ENCODE measurements at regions not wholly inside any gene's neighbourhood (a gene's known extent, or its start where the extent isn't known, plus 50 kb on each side); places are given as distances from the start of the nearest gene placed in this dataset.
A peak's percentile ranks its signal among the peaks of the same experiment; 100 is the strongest.

DNA sequence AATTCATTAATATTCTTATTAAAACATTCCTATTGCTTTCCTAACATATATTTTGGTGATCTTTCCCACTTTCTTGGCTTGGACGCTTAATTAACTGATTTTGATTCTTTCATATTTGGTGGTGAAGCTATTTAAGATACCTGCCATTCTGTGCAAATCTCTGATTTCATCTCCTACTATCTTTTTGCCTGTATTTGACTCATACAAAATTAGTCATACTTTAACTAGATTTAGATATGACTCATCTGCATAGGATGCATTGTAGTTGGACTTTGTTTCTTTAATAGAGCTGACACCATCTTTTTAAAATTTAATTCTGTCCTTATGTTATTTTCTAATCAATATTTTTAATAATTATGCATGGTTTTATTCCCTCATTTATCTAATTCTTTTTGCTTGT is 93.8 kb upstream of the PLPPR4 start:
- Histone ChIP-seq H3K4me1 (ENCODE audit: control insufficient read depth, low read depth, low read length) (no peaks in the 10 kb centered on the region), H3K27ac (ENCODE audit: low read length) (no peak overlapping the region), H3K36me3 (ENCODE audit: control insufficient read depth, low read depth, low read length) (no peaks in the 10 kb centered on the region)

DNA sequence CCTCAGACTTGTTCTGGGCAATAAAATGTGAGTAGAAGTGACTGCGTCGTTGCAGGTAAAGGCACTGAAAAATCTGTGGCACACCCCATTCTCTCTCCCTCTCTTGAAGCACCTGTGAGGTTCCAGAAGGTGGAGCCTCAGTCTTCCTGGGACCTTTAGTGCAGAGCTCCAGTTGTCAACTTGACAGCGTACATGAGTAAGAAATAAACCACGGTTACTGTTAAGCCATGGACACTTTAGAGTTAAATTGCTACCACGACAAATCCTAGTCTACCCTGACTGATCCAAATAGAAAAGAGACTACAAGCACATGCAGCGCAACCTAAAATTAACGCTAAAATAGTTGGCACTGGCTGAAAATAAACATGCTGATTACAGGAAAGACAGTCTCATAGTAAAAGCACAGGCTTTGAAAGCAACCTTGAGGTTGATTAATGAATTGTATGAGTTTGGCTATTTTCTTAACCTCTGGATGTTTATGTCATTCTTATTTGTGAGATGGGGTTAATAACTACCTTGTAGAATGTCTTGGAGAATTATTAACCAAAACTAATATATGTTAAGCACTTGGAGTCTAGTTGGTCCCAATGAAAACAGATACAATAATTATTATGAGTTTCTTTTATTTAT is 93.0 kb upstream of the PLPPR4 start:
- no peaks in the 10 kb centered on the region for H3K4me1 ChIP-seq (ENCODE audit: control insufficient read depth, low read depth, low read length)
- no peaks in the 10 kb centered on the region for H3K27me3 ChIP-seq (ENCODE audit: control insufficient read depth, insufficient read depth, low read length)
- H3K4me3 ChIP-seq (ENCODE audit: low read length) = no peak overlapping the region
- no peaks in the 10 kb centered on the region for H3K36me3 ChIP-seq (ENCODE audit: control insufficient read depth, low read depth, low read length)
- H3K27ac ChIP-seq (ENCODE audit: low read length) = no peak overlapping the region
- H3K9me3 ChIP-seq (ENCODE audit: control insufficient read depth, low read depth, low read length) = no peaks in the 10 kb centered on the region
- H3K9ac ChIP-seq (ENCODE audit: low read length) = no peak overlapping the region

More for the DNA sequence above, 93.8 kb upstream of the PLPPR4 start:
- H3K27me3 ChIP-seq (ENCODE audit: control insufficient read depth, insufficient read depth, low read length) = no peaks in the 10 kb centered on the region
- no peak overlapping the region for H3K4me3 ChIP-seq (ENCODE audit: low read length)
- no peaks in the 10 kb centered on the region for H3K9me3 ChIP-seq (ENCODE audit: control insufficient read depth, low read depth, low read length)
- H3K9ac ChIP-seq (ENCODE audit: low read length) = no peak overlapping the region

DNA sequence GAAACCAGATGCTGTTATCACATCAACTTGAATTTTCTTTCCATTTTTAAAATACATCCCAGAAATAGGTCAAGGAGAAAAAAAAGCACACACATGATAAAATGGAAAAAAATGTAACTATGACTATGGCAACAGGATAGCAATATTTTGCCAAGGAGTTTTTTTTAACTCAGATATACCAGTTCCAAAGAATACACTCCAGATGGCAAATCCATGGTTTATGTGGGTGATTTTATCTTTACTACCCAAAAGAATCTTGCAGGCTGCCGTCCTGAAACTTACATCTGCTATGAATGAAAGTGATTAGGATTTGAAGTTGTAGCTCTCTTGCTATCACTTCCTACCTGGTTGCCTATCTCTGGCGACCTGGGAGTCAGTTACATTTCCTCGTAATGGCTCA is 91.0 kb upstream of the PLPPR4 start:
- Histone ChIP-seq H3K4me1 (ENCODE audit: control insufficient read depth, low read depth, low read length) (no peaks in the 10 kb centered on the region), H3K9ac (ENCODE audit: low read length) (no peak overlapping the region), H3K4me3 (ENCODE audit: low read length) (no peak overlapping the region), H3K9me3 (ENCODE audit: control insufficient read depth, low read depth, low read length) (no peaks in the 10 kb centered on the region), H3K36me3 (ENCODE audit: control insufficient read depth, low read depth, low read length) (no peaks in the 10 kb centered on the region), H3K27ac (ENCODE audit: low read length) (no peak overlapping the region), H3K27me3 (ENCODE audit: control insufficient read depth, insufficient read depth, low read length) (no peaks in the 10 kb centered on the region)

DNA sequence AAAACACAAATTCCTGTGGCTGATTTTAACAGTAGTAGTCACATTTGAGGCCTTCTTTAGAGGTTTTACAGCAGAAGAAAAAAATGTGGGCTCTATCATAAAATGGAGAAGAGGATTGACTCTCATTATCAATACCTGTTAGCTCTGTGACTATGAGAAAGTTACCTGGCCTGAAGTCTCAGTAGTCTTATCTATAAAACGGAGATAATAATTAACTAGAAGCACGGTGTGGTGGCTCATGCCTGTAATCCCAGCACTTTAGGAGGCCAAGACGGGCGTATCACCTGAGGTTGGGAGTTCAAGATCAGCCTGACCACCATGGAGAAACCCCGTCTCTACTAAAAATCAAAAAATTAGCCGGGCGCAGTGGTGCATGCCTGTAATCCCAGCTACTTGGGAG is 90.4 kb upstream of the PLPPR4 start:
- Histone ChIP-seq H3K4me3 (ENCODE audit: low read length) (no peak overlapping the region), H3K27ac (ENCODE audit: low read length) (no peak overlapping the region), H3K9ac (ENCODE audit: low read length) (no peak overlapping the region), H3K36me3 (ENCODE audit: control insufficient read depth, low read depth, low read length) (no peaks in the 10 kb centered on the region), H3K9me3 (ENCODE audit: control insufficient read depth, low read depth, low read length) (no peaks in the 10 kb centered on the region), H3K27me3 (ENCODE audit: control insufficient read depth, insufficient read depth, low read length) (no peaks in the 10 kb centered on the region), H3K4me1 (ENCODE audit: control insufficient read depth, low read depth, low read length) (no peaks in the 10 kb centered on the region)

DNA sequence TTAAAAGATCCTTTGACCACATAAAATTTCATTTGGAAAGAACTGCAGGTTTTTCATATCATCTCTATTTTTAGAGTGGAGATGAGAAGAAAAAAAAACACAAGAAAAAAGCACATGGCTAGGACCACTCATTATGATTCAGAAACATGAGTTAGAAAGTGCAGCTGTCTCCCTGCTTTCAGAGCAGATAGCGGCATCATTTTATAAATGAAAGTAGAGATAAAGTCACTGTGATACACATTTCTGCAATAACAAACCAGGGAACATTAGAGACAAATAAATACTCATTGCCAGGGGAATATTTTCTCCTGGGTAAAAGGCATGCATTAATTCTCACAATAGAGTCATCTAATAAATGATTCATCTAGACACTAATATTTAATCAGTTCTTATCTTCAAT is 87.5 kb upstream of the PLPPR4 start:
- no peak overlapping the region for H3K27ac ChIP-seq (ENCODE audit: low read length)
- peaks cover 3% of the 10 kb centered on the region for H3K4me1 ChIP-seq (ENCODE audit: control insufficient read depth, low read depth, low read length)
- no peak overlapping the region for H3K9ac ChIP-seq (ENCODE audit: low read length)
- no peak overlapping the region for H3K4me3 ChIP-seq (ENCODE audit: low read length)
- H3K9me3 ChIP-seq (ENCODE audit: control insufficient read depth, low read depth, low read length) = no peaks in the 10 kb centered on the region
- H3K36me3 ChIP-seq (ENCODE audit: control insufficient read depth, low read depth, low read length) = no peaks in the 10 kb centered on the region
- no peaks in the 10 kb centered on the region for H3K27me3 ChIP-seq (ENCODE audit: control insufficient read depth, insufficient read depth, low read length)

DNA sequence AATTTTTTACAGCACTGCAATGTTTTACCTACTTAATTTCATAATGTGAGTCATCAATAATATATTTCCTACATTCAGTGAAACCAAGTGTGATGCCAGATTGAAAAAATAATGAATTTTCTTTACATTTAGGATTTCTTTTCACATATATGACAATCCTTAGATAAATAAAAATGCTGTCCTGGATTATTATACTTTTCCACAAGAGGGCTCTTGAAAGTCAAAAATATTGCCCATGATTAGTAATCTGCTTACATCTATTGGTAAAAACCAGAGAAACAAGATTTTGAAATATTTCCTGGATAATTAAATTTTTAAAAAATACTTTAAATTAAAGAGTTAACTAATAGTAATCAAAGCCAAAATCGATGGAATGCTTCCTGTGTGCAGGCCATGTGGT is 86.8 kb upstream of the PLPPR4 start:
- Histone ChIP-seq H3K4me3 (ENCODE audit: low read length) (no peak overlapping the region), H3K9ac (ENCODE audit: low read length) (no peak overlapping the region), H3K4me1 (ENCODE audit: control insufficient read depth, low read depth, low read length) (peaks cover 3% of the 10 kb centered on the region), H3K27ac (ENCODE audit: low read length) (no peak overlapping the region), H3K36me3 (ENCODE audit: control insufficient read depth, low read depth, low read length) (no peaks in the 10 kb centered on the region), H3K27me3 (ENCODE audit: control insufficient read depth, insufficient read depth, low read length) (no peaks in the 10 kb centered on the region), H3K9me3 (ENCODE audit: control insufficient read depth, low read depth, low read length) (no peaks in the 10 kb centered on the region)

DNA sequence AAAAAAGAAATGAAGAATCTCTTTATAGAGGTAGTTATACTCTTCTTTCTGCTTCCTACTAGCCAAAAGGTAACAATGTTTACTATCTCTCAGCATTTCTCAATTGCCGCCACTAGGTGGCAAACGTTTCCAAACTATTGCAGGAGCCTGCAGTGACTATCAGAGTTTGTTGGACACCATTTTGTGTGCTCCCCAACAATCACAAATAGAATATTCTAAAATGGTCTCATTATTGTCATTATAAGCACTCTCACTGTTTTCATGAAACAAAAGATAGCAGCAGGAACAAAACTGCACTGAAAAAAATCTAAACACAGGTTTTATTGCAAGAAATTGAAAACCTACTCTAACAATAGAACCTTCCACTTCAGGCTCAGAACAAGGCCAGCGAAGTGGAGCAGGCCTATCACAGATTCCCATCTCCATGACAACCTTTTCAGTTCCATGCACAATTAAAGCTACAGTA is 83.9 kb upstream of the PLPPR4 start:
- Histone ChIP-seq H3K27ac (ENCODE audit: low read length) (peak overlapping the region; percentile 93), H3K4me3 (ENCODE audit: low read length) (no peak overlapping the region), H3K27me3 (ENCODE audit: control insufficient read depth, insufficient read depth, low read length) (no peaks in the 10 kb centered on the region), H3K4me1 (ENCODE audit: control insufficient read depth, low read depth, low read length) (peaks cover 3% of the 10 kb centered on the region), H3K36me3 (ENCODE audit: control insufficient read depth, low read depth, low read length) (no peaks in the 10 kb centered on the region), H3K9me3 (ENCODE audit: control insufficient read depth, low read depth, low read length) (no peaks in the 10 kb centered on the region), H3K9ac (ENCODE audit: low read length) (peak overlapping the region; percentile 36)

DNA sequence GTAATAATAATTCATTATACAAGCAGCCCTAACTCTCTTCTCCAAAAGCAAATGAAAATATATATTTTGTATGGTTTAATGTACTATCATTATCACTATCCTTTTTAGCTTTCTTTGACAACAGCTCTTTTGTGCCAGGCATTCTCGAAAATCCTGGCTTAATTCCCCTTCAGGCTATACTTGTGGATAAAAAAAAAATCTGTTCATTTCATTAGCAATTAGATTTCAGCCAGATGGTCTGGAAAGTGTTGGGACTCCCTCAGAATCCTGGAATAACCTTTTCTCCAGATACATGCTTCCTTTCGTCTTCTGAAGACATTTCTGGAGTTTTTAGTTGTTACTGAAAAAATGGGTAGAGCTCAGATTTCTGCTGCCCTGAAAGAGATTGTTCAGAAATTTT is 83.4 kb upstream of the PLPPR4 start:
- Histone ChIP-seq H3K27ac (ENCODE audit: low read length) (no peak overlapping the region), H3K4me1 (ENCODE audit: control insufficient read depth, low read depth, low read length) (peaks cover 3% of the 10 kb centered on the region), H3K36me3 (ENCODE audit: control insufficient read depth, low read depth, low read length) (no peaks in the 10 kb centered on the region), H3K4me3 (ENCODE audit: low read length) (no peak overlapping the region), H3K27me3 (ENCODE audit: control insufficient read depth, insufficient read depth, low read length) (no peaks in the 10 kb centered on the region), H3K9me3 (ENCODE audit: control insufficient read depth, low read depth, low read length) (no peaks in the 10 kb centered on the region), H3K9ac (ENCODE audit: low read length) (peak overlapping the region; percentile 36)

DNA sequence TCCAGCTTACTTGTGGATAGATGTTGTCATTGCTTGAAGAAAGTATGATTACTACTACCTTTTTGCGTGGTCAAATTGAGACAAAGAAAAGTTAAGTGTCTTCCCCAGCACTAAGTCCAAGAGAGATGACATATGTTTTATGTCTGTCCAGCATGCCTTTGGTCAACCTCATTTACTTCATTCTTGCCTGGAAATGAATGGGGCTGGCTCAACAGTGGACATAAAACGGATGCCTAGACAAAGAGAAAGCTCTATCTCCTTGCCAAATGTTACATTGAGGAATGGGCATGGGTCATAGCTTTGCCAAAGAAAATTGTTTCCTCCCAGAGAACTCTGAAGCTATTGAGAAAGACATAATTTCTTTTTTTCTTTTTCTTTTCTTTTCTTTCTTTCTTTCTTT is 82.4 kb upstream of the PLPPR4 start:
- Histone ChIP-seq H3K9ac (ENCODE audit: low read length) (no peak overlapping the region), H3K27me3 (ENCODE audit: control insufficient read depth, insufficient read depth, low read length) (no peaks in the 10 kb centered on the region), H3K27ac (ENCODE audit: low read length) (no peak overlapping the region), H3K4me3 (ENCODE audit: low read length) (no peak overlapping the region), H3K4me1 (ENCODE audit: control insufficient read depth, low read depth, low read length) (peaks cover 3% of the 10 kb centered on the region), H3K36me3 (ENCODE audit: control insufficient read depth, low read depth, low read length) (no peaks in the 10 kb centered on the region), H3K9me3 (ENCODE audit: control insufficient read depth, low read depth, low read length) (no peaks in the 10 kb centered on the region)

DNA sequence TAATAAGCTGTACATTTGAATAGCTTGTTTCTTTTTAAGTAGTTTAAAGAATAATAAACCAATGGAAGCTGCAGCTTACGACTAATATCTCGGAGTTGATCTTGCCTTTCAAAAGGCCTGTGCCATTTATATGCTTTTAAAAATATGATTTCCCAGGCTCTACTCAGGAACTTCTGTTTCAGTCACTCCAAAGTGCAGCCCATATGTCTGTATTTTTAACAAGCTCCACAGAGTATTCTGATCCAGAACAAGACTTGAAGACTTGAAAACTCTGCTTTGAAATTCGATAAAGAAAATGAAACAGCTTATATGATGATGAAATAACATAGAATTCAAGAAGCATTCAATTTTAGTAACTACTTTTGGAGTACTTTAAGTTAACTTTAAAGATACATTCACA is 79.1 kb upstream of the PLPPR4 start:
- H3K9me3 ChIP-seq (ENCODE audit: control insufficient read depth, low read depth, low read length) = no peaks in the 10 kb centered on the region
- H3K27me3 ChIP-seq (ENCODE audit: control insufficient read depth, insufficient read depth, low read length) = no peaks in the 10 kb centered on the region
- H3K9ac ChIP-seq (ENCODE audit: low read length) = no peak overlapping the region
- no peak overlapping the region for H3K4me3 ChIP-seq (ENCODE audit: low read length)
- peaks cover 3% of the 10 kb centered on the region for H3K4me1 ChIP-seq (ENCODE audit: control insufficient read depth, low read depth, low read length)
- no peaks in the 10 kb centered on the region for H3K36me3 ChIP-seq (ENCODE audit: control insufficient read depth, low read depth, low read length)
- H3K27ac ChIP-seq (ENCODE audit: low read length) = no peak overlapping the region

DNA sequence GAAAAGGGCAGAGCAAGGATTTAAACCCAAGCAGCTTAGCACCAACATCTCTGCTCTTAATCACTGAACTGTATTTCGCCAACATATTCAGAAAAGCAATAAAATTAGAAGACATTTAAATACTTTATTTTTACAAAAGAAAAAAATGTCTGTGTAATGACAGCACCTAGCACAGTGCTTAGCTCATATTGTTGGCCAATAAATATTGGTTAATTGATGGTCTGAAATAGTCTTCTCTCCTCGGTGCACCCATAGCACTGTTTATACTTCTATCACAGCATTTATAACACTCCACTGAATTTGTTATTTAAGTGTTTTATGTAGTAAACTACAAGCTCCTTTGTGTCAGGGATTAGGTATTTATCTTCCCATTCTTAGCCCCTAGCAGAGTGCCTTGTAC is 70.9 kb upstream of the PLPPR4 start:
- Histone ChIP-seq H3K4me1 (ENCODE audit: control insufficient read depth, low read depth, low read length) (no peaks in the 10 kb centered on the region), H3K9ac (ENCODE audit: low read length) (no peak overlapping the region), H3K27me3 (ENCODE audit: control insufficient read depth, insufficient read depth, low read length) (no peaks in the 10 kb centered on the region), H3K9me3 (ENCODE audit: control insufficient read depth, low read depth, low read length) (no peaks in the 10 kb centered on the region), H3K4me3 (ENCODE audit: low read length) (no peak overlapping the region), H3K27ac (ENCODE audit: low read length) (no peak overlapping the region), H3K36me3 (ENCODE audit: control insufficient read depth, low read depth, low read length) (no peaks in the 10 kb centered on the region)

DNA sequence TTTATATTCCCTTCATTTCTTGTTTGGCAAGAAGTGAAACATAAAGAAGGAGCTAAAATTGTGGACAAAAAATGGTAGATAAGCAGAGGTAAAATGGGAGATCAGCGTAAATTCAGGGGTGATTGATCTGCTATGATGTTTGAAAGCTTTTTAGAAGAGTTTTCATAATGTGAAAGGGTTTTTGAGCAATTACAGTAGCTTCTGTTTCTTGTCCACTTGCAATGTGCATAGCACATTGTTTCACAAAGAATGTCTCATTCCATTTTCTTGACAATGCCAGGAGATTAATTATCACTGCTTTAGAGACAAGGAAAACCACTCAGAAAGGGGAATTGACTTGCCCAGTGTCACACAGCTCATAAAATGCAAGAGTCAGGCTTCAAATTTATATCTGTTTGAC is 65.9 kb upstream of the PLPPR4 start:
- Histone ChIP-seq H3K9ac (ENCODE audit: low read length) (no peak overlapping the region), H3K27ac (ENCODE audit: low read length) (no peak overlapping the region), H3K4me3 (ENCODE audit: low read length) (no peak overlapping the region), H3K4me1 (ENCODE audit: control insufficient read depth, low read depth, low read length) (no peaks in the 10 kb centered on the region), H3K36me3 (ENCODE audit: control insufficient read depth, low read depth, low read length) (no peaks in the 10 kb centered on the region), H3K9me3 (ENCODE audit: control insufficient read depth, low read depth, low read length) (no peaks in the 10 kb centered on the region), H3K27me3 (ENCODE audit: control insufficient read depth, insufficient read depth, low read length) (no peaks in the 10 kb centered on the region)
